NB4 (cell line): ENCODE measurements at regions not wholly inside any gene's neighbourhood (a gene's known extent, or its start where the extent isn't known, plus 50 kb on each side); places are given as distances from the start of the nearest gene placed in this dataset.

ENCODE experiments used
- MAX ChIP-seq: IDR thresholded peaks from 2 replicates; pipeline ENCODE4 v1.6.1; 2011; ENCODE audit warnings: low read depth, low read length
- TF ChIP-seq, protein P1 (sequence below): IDR thresholded peaks from one replicate; pipeline ENCODE4 v1.5.1; 2012; ENCODE audit warnings: low read depth, low read length

DNA sequence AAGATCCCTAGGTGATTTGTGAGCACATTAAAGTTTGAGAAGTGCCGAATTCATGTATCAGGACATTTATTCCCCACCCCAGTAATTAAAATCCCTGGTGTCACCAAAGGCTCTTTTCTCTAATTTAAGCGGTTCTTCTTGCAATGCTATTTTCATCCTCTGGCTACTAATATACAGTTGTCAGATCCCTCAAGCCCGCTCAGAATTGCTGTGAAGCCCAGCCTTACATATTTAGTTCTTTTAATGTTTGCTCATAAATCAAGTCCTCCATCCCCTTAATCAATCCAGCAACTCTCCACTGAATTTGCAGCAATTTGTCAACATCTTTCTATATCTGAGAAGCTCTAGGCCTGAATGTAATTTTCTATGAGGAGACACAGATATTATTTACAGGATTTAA, 437.9 kb downstream of the PIK3C3 start:
- TF ChIP-seq, protein P1, sequence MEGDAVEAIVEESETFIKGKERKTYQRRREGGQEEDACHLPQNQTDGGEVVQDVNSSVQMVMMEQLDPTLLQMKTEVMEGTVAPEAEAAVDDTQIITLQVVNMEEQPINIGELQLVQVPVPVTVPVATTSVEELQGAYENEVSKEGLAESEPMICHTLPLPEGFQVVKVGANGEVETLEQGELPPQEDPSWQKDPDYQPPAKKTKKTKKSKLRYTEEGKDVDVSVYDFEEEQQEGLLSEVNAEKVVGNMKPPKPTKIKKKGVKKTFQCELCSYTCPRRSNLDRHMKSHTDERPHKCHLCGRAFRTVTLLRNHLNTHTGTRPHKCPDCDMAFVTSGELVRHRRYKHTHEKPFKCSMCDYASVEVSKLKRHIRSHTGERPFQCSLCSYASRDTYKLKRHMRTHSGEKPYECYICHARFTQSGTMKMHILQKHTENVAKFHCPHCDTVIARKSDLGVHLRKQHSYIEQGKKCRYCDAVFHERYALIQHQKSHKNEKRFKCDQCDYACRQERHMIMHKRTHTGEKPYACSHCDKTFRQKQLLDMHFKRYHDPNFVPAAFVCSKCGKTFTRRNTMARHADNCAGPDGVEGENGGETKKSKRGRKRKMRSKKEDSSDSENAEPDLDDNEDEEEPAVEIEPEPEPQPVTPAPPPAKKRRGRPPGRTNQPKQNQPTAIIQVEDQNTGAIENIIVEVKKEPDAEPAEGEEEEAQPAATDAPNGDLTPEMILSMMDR = no peak
- no peak for TF ChIP-seq MAX
